WTC11 (cell line): ENCODE measurements at regions not wholly inside any gene's neighbourhood (a gene's known extent, or its start where the extent isn't known, plus 50 kb on each side); places are given as distances from the start of the nearest gene placed in this dataset.

Source experiments
- ATAC-seq: fragments of 200-7000 bp; cut with Tn5 transposase; 2 replicates; pipeline ENCODE4 v1.10.0; 2021; ENCODE audit warnings: mild to moderate bottlenecking, moderate library complexity
- CTCF ChIA-PET: fragments of 300-600 bp; sonication (Branson Sonifier 250); formaldehyde crosslinking; loops from one replicate; lab custom pipeline; 2021; ENCODE audit warnings: antibody characterized with exemption; lab: Charles Lee
- POLR2A ChIA-PET: fragments of 350-600 bp; sonication (Branson Sonifier 250); formaldehyde crosslinking; loops from one replicate; lab custom pipeline; 2021; ENCODE audit warnings: antibody characterized with exemption; lab: Charles Lee
- DNase-seq: peaks from one replicate; pipeline ENCODE4 v3.0.0; 2021; ENCODE audit warnings: low spot score
- H3K27ac Mint-ChIP-seq: 2 replicates; pipeline ENCODE4 v1.8.0; 2021; ENCODE audit warnings: mixed read lengths
- H3K27me3 Mint-ChIP-seq: 2 replicates; pipeline ENCODE4 v1.8.0; 2021; ENCODE audit warnings: low read depth, mild to moderate bottlenecking, moderate library complexity, mixed read lengths
- H3K36me3 Mint-ChIP-seq: 2 replicates; pipeline ENCODE4 v1.8.0; 2021; ENCODE audit warnings: mixed read lengths
- H3K4me1 Mint-ChIP-seq: 2 replicates; pipeline ENCODE4 v1.8.0; 2022; ENCODE audit warnings: mixed read lengths
- H3K4me3 Mint-ChIP-seq: 2 replicates; pipeline ENCODE4 v1.8.0; 2021; ENCODE audit warnings: mild to moderate bottlenecking, moderate library complexity, mixed read lengths
- H3K9me3 Mint-ChIP-seq: 2 replicates; pipeline ENCODE4 v1.8.0; 2021; ENCODE audit warnings: mixed read lengths
- CREB1 ChIP-seq: sonication (generic); formaldehyde crosslinking; IDR thresholded peaks from 2 replicates; pipeline ENCODE4 v1.8.0; 2023; ENCODE audit warnings: mild to moderate bottlenecking, missing genetic modification reagents
- ELF4 ChIP-seq: sonication (generic); formaldehyde crosslinking; IDR thresholded peaks from 2 replicates; pipeline ENCODE4 v1.8.1; 2022; ENCODE audit warnings: low read depth, mild to moderate bottlenecking, moderate library complexity, missing genetic modification reagents
- ESRRA ChIP-seq: sonication (generic); formaldehyde crosslinking; IDR thresholded peaks from 2 replicates; pipeline ENCODE4 v1.8.1; 2022; ENCODE audit warnings: mild to moderate bottlenecking, missing genetic modification reagents, borderline replicate concordance
- FOXJ3 ChIP-seq: sonication (generic); formaldehyde crosslinking; IDR thresholded peaks from 2 replicates; pipeline ENCODE4 v1.9.0; 2021; ENCODE audit warnings: missing genetic modification reagents, mild to moderate bottlenecking, borderline replicate concordance
- FOXK1 ChIP-seq: sonication (generic); formaldehyde crosslinking; IDR thresholded peaks from 2 replicates; pipeline ENCODE4 v1.8.0; 2022; ENCODE audit warnings: mild to moderate bottlenecking, moderate library complexity, missing genetic modification reagents
- NR1H2 ChIP-seq: sonication (generic); formaldehyde crosslinking; IDR thresholded peaks from 2 replicates; pipeline ENCODE4 v1.9.0; 2021; ENCODE audit warnings: mild to moderate bottlenecking, moderate library complexity, missing genetic modification reagents
- NR2C2 ChIP-seq: sonication (generic); formaldehyde crosslinking; IDR thresholded peaks from 2 replicates; pipeline ENCODE4 v1.8.0; 2022; ENCODE audit warnings: mild to moderate bottlenecking, missing genetic modification reagents
- PRRX2 ChIP-seq: fragments of 250-450 bp; sonication (Bioruptor Pico); IDR thresholded peaks from 2 replicates; pipeline ENCODE4 v1.8.0; 2021; ENCODE audit warnings: mild to moderate bottlenecking
- RELA ChIP-seq: sonication (generic); formaldehyde crosslinking; IDR thresholded peaks from 2 replicates; pipeline ENCODE4 v1.8.1; 2022; ENCODE audit warnings: missing genetic modification reagents, mild to moderate bottlenecking, borderline replicate concordance
- SP1 ChIP-seq: sonication (generic); formaldehyde crosslinking; conservative IDR thresholded peaks from 2 replicates; pipeline ENCODE4 v1.8.1; 2022; ENCODE audit warnings: missing genetic modification reagents
- TCF7 ChIP-seq: sonication (generic); formaldehyde crosslinking; IDR thresholded peaks from 2 replicates; pipeline ENCODE4 v1.8.0; 2022; ENCODE audit warnings: mild to moderate bottlenecking, low read depth, missing genetic modification reagents, moderate library complexity
- ZNF219 ChIP-seq: sonication (generic); formaldehyde crosslinking; IDR thresholded peaks from 2 replicates; pipeline ENCODE4 v1.8.0; 2023; ENCODE audit warnings: missing genetic modification reagents, mild to moderate bottlenecking, borderline replicate concordance
- ZNF263 ChIP-seq: sonication (generic); formaldehyde crosslinking; IDR thresholded peaks from 2 replicates; pipeline ENCODE4 v1.8.1; 2022; ENCODE audit warnings: low read depth, mild to moderate bottlenecking, moderate library complexity, missing genetic modification reagents
- ZNF423 ChIP-seq: fragments of 250-450 bp; sonication (Bioruptor Pico); IDR thresholded peaks from 2 replicates; pipeline ENCODE4 v2.1.2; 2022; ENCODE audit warnings: mild to moderate bottlenecking, moderate library complexity
- TF ChIP-seq, protein P1 (sequence below): sonication (generic); formaldehyde crosslinking; IDR thresholded peaks from 2 replicates; pipeline ENCODE4 v1.8.1; 2022; ENCODE audit warnings: missing genetic modification reagents, borderline replicate concordance
- TF ChIP-seq, protein P2 (sequence below): sonication (generic); formaldehyde crosslinking; IDR thresholded peaks from 2 replicates; pipeline ENCODE4 v1.8.1; 2022; ENCODE audit warnings: low read depth, mild to moderate bottlenecking, moderate library complexity, missing genetic modification reagents, borderline replicate concordance
- TF ChIP-seq, protein P3 (sequence below): fragments of 250-450 bp; sonication (Bioruptor Pico); IDR thresholded peaks from 2 replicates; pipeline ENCODE4 v1.9.0; 2021; ENCODE audit warnings: mild to moderate bottlenecking
- TF ChIP-seq, protein P4 (sequence below): sonication (generic); formaldehyde crosslinking; conservative IDR thresholded peaks from 2 replicates; pipeline ENCODE4 v1.8.1; 2022; ENCODE audit warnings: mild to moderate bottlenecking, missing genetic modification reagents
- TF ChIP-seq, protein P5 (sequence below): fragments of 250-450 bp; sonication (Bioruptor Pico); conservative IDR thresholded peaks from 2 replicates; pipeline ENCODE4 v1.9.0; 2021; ENCODE audit warnings: mild to moderate bottlenecking
- TF ChIP-seq, protein P6 (sequence below): sonication (generic); formaldehyde crosslinking; IDR thresholded peaks from 2 replicates; pipeline ENCODE4 v1.8.1; 2023; ENCODE audit warnings: mild to moderate bottlenecking, missing genetic modification reagents, moderate library complexity
- TF ChIP-seq, protein P7 (sequence below): sonication (generic); formaldehyde crosslinking; IDR thresholded peaks from 2 replicates; pipeline ENCODE4 v1.8.1; 2023; ENCODE audit warnings: mild to moderate bottlenecking, missing genetic modification reagents

DNA sequence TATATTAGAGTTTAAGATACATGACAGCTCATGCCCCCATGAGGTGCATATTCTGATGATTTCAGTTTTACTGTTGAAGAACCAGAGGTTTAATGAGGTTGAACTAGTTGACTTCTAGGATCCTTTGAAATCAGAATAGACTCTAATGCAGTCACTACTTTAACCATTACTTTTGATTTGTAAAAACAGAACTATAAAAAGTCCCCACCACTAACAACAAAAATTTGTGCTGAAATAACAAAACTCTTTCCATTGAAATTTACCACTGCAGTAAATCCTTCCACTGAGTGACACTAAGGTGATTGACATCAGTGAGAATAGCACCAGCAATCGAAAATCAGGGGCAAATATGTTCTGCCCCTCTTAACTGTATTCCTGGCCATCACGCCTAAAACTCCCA is 214.1 kb downstream of the SHQ1 start (continued):
- TF ChIP-seq, protein P1, sequence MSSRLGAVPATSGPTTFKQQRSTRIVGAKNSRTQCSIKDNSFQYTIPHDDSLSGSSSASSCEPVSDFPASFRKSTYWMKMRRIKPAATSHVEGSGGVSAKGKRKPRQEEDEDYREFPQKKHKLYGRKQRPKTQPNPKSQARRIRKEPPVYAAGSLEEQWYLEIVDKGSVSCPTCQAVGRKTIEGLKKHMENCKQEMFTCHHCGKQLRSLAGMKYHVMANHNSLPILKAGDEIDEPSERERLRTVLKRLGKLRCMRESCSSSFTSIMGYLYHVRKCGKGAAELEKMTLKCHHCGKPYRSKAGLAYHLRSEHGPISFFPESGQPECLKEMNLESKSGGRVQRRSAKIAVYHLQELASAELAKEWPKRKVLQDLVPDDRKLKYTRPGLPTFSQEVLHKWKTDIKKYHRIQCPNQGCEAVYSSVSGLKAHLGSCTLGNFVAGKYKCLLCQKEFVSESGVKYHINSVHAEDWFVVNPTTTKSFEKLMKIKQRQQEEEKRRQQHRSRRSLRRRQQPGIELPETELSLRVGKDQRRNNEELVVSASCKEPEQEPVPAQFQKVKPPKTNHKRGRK (CRISPR knock-in tag) = no peak
- no peak for TF ChIP-seq CREB1 (CRISPR knock-in tag)

DNA sequence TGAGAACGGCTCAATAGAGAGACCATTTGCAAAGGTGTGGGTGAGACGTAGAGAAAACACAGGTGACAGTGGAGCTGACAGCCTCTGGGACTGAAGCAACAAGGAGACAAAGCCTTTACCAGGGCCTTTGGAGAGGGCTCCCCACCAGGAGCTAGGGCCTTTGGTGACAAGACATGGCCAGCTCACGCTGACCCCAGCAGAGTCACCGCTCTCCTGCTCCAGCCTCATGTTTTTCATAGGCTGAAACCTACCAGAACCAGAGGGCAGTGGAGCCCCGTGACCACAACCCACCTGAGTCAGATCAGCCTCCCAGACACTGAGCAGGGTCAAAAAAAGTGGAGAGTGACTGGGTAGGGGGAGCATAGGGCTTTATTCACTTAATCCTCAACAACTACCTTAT is 214.7 kb downstream of the SHQ1 start:
- POLR2A ChIA-PET = no interaction called here
- CTCF ChIA-PET = interaction anchor here (1.1 kb wide), 1 partner anchor 23 kb away, joined by 3 read pairs; no protein-coding TSS in a partner anchor
- H3K4me3 Mint-ChIP-seq = no peak overlapping the region
- H3K4me1 Mint-ChIP-seq = peaks cover 6% of the 10 kb centered on the region
- peaks cover 11% of the 10 kb centered on the region; the same call in 1 of the 2 replicates for H3K36me3 Mint-ChIP-seq
- TF ChIP-seq, protein P2, sequence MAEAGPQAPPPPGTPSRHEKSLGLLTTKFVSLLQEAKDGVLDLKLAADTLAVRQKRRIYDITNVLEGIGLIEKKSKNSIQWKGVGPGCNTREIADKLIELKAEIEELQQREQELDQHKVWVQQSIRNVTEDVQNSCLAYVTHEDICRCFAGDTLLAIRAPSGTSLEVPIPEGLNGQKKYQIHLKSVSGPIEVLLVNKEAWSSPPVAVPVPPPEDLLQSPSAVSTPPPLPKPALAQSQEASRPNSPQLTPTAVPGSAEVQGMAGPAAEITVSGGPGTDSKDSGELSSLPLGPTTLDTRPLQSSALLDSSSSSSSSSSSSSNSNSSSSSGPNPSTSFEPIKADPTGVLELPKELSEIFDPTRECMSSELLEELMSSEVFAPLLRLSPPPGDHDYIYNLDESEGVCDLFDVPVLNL (CRISPR knock-in tag) = no peak
- no peak for TF ChIP-seq RELA
- DNase-seq (no peak), ATAC-seq (no peak)
- peaks cover 15% of the 10 kb centered on the region for H3K9me3 Mint-ChIP-seq
- no peak overlapping the region for H3K27ac Mint-ChIP-seq
- H3K27me3 Mint-ChIP-seq = no peaks in the 10 kb centered on the region; the same call in 1 of the 2 replicates

DNA sequence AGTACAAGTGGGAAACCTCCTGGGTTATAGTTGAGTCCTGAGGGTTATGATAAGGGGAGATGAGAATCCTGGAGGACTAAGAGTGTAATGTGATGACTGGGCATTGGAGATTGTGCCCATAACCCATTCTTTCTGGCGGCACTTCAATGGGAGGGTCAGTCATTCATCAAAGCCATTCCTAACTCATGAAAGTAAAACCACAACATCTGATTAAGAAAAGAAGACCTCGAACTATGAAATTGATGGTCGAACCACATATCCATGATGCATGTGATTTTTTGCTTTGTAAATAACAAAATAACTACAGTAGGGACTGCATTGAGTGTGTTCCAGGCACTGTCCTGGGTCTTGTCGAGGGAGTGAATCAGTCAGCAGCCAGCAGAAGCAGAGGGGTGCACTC is 215.1 kb downstream of the SHQ1 start:
- peaks cover 15% of the 10 kb centered on the region for H3K9me3 Mint-ChIP-seq
- H3K4me1 Mint-ChIP-seq = peaks cover 10% of the 10 kb centered on the region
- ChIA-PET CTCF (interaction anchor here (1.1 kb wide), 1 partner anchor 23 kb away, joined by 3 read pairs; no protein-coding TSS in a partner anchor), POLR2A (no interaction called here)
- DNase-seq (no peak), ATAC-seq (no peak)
- peaks cover 11% of the 10 kb centered on the region; the same call in 1 of the 2 replicates for H3K36me3 Mint-ChIP-seq
- TF ChIP-seq ZNF219 (CRISPR knock-in tag) (no peak), ZNF263 (CRISPR knock-in tag) (no peak), FOXK1 (no peak), CREB1 (CRISPR knock-in tag) (no peak), NR1H2 (CRISPR knock-in tag) (no peak), ZNF423 (no peak), PRRX2 (no peak), ESRRA (no peak), FOXJ3 (no peak), NR2C2 (CRISPR knock-in tag) (no peak), ELF4 (CRISPR knock-in tag) (no peak), TCF7 (CRISPR knock-in tag) (no peak), SP1 (CRISPR knock-in tag) (no peak)
- TF ChIP-seq, protein P3, sequence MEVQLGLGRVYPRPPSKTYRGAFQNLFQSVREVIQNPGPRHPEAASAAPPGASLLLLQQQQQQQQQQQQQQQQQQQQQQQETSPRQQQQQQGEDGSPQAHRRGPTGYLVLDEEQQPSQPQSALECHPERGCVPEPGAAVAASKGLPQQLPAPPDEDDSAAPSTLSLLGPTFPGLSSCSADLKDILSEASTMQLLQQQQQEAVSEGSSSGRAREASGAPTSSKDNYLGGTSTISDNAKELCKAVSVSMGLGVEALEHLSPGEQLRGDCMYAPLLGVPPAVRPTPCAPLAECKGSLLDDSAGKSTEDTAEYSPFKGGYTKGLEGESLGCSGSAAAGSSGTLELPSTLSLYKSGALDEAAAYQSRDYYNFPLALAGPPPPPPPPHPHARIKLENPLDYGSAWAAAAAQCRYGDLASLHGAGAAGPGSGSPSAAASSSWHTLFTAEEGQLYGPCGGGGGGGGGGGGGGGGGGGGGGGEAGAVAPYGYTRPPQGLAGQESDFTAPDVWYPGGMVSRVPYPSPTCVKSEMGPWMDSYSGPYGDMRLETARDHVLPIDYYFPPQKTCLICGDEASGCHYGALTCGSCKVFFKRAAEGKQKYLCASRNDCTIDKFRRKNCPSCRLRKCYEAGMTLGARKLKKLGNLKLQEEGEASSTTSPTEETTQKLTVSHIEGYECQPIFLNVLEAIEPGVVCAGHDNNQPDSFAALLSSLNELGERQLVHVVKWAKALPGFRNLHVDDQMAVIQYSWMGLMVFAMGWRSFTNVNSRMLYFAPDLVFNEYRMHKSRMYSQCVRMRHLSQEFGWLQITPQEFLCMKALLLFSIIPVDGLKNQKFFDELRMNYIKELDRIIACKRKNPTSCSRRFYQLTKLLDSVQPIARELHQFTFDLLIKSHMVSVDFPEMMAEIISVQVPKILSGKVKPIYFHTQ = no peak
- TF ChIP-seq, protein P4, sequence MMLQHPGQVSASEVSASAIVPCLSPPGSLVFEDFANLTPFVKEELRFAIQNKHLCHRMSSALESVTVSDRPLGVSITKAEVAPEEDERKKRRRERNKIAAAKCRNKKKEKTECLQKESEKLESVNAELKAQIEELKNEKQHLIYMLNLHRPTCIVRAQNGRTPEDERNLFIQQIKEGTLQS (CRISPR knock-in tag) = no peak
- TF ChIP-seq, protein P5, sequence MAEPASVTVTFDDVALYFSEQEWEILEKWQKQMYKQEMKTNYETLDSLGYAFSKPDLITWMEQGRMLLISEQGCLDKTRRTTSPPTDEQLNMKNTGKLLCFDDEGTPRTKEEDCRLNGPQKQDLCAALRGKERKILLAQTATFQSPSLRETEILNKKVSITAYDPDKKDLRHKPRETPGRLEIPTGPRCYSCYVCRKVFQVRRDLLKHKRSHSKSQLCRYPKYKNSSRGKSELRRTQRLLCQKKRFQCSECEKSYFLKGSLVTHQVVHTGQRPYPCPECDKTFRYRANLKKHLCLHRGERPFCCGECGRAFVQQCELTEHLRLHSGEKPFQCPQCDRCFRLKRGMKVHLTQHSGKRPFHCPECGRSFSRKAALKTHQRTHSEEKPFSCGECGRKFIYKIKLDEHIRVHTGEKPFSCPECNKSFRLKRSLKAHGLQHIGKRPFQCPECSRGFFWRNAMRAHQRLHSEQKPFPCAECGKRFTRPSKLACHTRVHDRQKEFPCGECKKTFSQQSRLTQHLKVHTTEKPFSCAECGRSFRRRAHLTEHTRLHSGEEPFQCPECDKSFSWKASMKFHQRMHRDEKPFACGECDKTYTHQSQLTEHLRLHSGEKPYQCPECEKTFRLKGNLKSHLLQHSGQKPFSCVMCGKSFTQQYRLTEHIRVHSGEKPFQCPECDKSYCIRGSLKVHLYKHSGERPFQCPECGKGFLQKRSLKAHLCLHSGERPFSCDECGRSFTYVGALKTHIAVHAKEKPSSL = no peak
- TF ChIP-seq, protein P6, sequence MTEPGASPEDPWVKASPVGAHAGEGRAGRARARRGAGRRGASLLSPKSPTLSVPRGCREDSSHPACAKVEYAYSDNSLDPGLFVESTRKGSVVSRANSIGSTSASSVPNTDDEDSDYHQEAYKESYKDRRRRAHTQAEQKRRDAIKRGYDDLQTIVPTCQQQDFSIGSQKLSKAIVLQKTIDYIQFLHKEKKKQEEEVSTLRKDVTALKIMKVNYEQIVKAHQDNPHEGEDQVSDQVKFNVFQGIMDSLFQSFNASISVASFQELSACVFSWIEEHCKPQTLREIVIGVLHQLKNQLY (CRISPR knock-in tag) = no peak
- TF ChIP-seq, protein P7, sequence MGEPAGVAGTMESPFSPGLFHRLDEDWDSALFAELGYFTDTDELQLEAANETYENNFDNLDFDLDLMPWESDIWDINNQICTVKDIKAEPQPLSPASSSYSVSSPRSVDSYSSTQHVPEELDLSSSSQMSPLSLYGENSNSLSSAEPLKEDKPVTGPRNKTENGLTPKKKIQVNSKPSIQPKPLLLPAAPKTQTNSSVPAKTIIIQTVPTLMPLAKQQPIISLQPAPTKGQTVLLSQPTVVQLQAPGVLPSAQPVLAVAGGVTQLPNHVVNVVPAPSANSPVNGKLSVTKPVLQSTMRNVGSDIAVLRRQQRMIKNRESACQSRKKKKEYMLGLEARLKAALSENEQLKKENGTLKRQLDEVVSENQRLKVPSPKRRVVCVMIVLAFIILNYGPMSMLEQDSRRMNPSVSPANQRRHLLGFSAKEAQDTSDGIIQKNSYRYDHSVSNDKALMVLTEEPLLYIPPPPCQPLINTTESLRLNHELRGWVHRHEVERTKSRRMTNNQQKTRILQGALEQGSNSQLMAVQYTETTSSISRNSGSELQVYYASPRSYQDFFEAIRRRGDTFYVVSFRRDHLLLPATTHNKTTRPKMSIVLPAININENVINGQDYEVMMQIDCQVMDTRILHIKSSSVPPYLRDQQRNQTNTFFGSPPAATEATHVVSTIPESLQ (CRISPR knock-in tag) = no peak
- no peaks in the 10 kb centered on the region; the same call in 1 of the 2 replicates for H3K27me3 Mint-ChIP-seq
- no peak overlapping the region for H3K4me3 Mint-ChIP-seq
- H3K27ac Mint-ChIP-seq = no peak overlapping the region
